Stimulated activated CD4-positive, alpha-beta T cell treated with anti-CD3 and anti-CD28 coated beads, TNF-alpha, amount 100 ng/mL, for 1 hour (primary cell): ENCODE measurements at regions not wholly inside any gene's neighbourhood (a gene's known extent, or its start where the extent isn't known, plus 50 kb on each side); places are given as distances from the start of the nearest gene placed in this dataset.
"Not testable (repeated sequence)": the region's sequence is repeated elsewhere in the genome, so short reads cannot be mapped to it uniquely, and the experiment has no call there.

Experiments used
- DNase-seq, 3 donors: peaks; one replicate each; pipeline ENCODE4 v3.0.0-alpha.2; 2020; ENCODE audit warnings: low read depth in 3 of 3, low spot score in 1 of 3

DNA sequence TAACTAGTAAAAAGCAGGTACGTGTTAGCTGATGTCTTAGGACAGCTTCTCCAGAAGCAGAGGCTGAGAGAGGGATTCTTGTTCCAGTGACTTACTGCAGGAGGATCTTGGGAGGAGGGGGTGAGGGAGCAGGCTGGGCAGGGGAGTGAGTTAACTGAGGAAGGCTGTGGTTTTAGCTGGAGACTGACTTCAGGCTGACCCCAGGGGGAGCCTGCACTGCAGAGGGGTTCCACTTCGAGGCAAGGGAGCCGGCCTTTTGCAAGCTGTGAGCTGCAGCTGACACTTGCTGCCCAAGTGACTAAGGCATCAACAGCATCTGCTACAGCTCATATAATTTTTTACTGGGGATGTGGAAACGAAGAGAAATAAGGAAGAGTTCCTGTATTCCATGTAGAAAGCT, 50.4 kb upstream of the SOD1 start:
- DNase-seq = no peak

DNA sequence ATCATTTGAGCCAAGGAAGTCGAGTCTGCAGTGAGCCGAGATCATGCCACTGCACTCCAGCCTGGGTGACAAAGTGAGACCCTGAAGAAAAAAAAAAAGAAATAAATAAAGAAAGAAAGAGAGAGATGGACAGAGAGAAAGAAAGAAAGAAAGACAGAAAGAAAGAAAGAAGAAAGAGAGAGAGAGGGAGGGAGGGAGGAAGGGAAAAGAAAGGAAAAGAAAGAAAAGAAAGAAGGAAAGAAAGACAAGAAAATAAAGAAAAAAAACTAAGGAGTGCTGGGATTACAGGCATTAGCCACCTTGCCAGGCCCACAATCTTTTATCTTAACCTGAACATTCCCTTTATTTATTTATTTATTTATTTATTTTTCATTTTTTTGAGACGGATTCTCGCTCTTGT, 51.7 kb upstream of the SOD1 start:
- DNase-seq = no peak

DNA sequence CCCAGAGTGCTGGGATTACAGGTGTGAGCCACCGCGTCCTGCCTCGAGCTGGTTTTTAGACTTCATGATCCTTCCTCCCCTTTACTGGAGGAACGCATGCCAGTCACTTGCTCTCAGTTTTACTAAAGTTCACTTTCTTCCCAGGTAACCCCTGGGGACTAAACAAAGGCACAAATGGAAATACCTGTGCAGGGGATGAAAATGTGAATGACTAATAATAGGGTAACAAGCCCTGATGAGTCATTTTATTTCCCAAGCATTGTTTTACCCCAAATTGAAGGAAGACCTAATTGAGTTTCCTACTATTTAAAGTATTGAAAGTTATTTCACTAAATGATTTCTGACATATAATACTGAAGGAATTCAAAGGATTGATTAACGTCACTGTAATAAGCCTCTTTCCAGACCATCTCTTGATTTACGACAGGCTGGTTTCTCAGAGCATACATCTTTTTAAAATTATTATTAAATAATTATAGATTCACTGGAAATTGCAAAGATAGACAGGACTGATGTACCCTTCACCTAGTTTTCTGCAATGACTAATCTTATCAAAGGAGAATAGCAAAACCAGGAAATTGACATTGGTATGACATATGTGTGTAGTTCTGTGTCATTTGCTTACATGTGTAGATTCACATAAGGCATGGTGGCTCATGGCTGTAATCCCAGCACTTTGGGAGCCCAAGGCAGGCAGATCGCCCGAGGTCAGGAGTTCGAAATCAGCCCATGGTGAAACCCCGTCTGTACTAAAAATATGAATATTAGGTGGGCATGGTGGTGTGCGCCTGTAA, 53.2 kb upstream of the SOD1 start:
- DNase-seq = no peak

GRCh38 chr21:31604591-31605190, 54.8 kb upstream of the SOD1 start:
- DNase-seq = peak; percentile 45 to 71 (median 57)

- DNase-seq = no peak
These were observed 59.9 kb upstream of the SOD1 start for GRCh38 chr21:31599563-31599962.

- no peak for DNase-seq
These were observed 60.5 kb upstream of the SOD1 start for GRCh38 chr21:31599013-31599412.

DNA sequence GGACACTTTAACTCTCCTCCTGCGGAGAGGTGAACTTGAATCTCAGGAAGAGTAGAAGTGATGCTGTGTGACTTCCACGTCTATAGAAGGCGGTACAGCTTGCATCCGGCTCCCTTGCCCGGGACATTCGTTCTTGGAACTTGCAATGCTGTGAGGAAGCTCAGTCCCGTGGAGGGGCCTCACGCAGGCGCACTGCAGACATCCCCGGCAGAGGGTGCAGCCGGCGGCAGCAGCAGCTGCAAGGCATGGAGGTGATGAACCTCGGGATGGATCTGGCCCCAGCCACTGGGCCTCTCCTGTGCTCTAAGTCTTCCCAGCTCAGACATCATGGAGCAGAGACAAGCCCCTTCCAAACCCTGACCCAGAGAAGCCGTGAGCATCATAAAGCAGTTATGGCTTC, 61.8 kb upstream of the SOD1 start:
- DNase-seq = no peak

GRCh38 chr21:31596055-31596454, 63.4 kb upstream of the SOD1 start:
- no peak for DNase-seq

DNA sequence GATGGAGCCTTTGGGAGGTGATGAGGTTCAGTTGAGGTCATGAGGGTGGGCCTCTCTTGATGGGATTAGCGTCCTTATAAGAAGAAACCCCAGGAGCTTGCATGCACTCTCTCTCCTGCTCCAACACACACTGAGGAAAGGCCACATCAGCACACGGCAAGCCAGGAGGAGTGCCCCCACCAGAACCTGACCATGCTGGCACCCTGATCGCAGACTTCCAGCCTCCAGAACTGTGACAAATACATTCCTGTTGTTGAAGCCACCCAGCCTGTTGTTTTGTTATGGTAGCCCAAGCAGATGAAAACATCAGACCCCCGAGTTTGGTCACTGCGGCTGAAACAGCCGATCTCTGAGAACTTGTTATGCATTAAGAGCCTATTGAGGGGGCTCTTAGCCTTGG, 64.8 kb upstream of the SOD1 start:
- DNase-seq = no peak

DNA sequence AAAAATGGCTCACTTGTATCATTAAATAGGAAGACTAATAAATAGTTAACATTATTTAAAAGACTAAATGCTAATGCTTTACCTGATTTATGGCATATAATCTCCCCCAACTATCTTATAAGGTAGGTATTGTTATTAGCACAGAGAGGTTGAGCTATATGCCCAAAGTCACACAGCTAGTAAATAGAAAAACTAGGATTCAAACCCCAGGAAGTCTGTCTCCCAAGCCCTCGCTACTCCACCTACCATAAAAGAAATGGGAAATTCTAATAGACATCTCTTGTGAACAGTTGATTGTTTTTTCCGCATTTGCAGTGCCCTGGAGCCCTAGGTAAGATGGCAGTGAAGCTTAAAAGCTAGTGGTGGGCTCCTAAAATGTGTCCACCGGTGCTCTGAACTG, 65.2 kb upstream of the SOD1 start:
- no peak for DNase-seq

- no peak for DNase-seq
These were observed 66.4 kb upstream of the SOD1 start for GRCh38 chr21:31592963-31593560.

DNA sequence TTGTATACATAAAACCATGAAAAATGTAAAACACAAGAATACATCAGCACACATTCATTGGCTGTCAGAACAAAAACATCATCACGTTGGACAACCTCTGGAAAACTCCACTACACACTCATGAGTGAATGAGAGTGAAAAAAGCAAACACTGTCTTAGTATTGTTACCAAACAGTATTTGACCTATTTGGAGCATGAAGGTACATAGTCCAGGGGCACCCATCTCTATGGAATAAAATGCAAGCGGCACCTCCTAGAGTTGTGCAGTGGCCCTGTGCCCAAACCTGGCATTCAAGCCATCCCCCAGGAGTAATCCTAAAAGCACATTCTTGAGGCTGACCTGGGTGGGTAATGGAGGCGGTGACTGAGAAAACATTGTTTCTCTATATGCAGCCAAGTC, 67.0 kb upstream of the SOD1 start:
- no peak for DNase-seq

DNA sequence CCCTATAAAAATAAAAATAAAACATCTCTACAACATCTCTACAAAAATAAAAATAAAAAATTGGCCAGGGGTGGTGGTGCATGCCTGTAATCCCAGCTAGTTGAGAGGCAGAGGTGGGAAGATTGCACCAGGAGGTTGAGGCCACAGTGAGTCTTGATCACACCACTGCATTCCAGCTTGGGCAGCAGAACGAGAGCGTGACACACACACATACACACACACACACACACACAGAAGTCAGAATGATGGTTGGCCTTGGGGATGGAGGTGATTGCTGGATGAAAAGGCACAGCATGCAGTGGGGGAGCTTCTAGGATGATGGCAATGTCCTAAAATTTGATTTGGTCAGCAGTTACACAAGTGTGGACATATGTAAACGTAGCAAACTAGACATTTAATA, 69.7 kb upstream of the SOD1 start:
- no peak for DNase-seq

- DNase-seq = no peak
These were observed 73.4 kb upstream of the SOD1 start for GRCh38 chr21:31586118-31586517.

- not testable (repeated sequence) for DNase-seq
These were observed 75.6 kb upstream of the SOD1 start for GRCh38 chr21:31583937-31584336.

- DNase-seq = no peak
These were observed 76.0 kb upstream of the SOD1 start for GRCh38 chr21:31583498-31583897.

DNA sequence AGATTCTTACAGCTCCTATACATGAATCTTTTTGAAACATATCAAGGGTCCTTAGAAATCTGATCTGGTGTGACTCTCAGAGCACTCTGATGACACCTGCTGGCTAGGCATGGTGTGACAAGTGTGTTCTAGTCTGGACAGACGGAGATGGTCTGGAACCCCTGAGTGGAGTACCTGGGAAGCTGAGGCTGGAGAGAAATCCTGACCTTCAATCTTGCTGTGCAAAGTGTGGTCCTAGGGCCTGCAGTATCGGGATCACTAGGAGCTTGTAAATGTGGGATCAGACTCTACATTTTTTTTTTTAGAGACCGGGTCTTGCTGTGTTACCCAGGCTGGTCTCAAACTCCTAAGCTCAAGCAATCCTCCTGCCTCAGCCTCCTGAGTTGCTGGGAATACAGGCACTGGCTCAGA, 78.6 kb upstream of the SOD1 start:
- DNase-seq = peak; percentile 43 to 70 (median 57)

GRCh38 chr21:31577271-31577670, 82.2 kb upstream of the SOD1 start:
- DNase-seq = no peak

DNA sequence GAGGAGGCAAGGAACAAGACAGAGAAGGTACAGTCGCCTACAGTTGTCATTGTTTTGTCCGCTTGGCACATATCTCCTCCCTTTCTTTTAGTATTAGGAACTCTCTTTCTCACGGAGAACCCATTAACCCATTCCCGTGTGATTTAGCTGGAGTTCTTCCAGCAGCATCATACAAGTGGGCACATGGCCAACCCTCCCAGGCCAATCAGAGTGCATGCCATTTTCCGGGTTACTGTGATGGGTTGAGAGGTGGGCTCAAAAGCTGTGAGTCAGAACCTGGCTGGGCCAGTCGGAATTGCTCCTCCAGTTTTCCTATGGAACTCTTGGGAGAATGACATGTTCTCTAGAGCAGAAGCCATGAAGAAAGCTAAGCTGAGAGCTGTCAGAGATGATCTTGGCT, 83.1 kb upstream of the SOD1 start:
- no peak for DNase-seq

GRCh38 chr21:31573217-31573616, 86.3 kb upstream of the SOD1 start:
- no peak for DNase-seq

DNA sequence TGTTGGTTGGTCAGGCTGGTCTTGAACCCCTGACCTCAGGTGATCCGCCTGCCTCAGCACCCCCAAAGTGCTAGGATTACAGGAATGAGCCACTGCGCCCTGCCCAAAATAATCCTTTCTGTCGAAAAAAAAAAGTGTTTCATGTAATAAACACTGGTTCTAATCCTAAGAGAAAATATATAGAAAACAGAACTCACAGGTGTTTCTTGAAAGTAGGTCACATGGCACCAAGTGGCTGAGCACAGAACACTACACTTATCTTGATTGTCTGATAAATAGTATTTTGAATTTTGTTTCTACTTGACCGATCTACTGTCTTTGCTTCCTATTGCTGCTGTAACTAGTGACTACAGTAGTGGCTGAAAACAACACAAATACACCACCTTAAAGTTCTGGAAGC, 87.6 kb upstream of the SOD1 start:
- DNase-seq = no peak

GRCh38 chr21:31570824-31571566, 88.5 kb upstream of the SOD1 start:
- DNase-seq = no peak
